ENCODE measurements at regions not wholly inside any gene's neighbourhood (a gene's known extent, or its start where the extent isn't known, plus 50 kb on each side); places are given as distances from the start of the nearest gene placed in this dataset.

GRCh38 chr5:117691081-117691870 is 1116.7 kb upstream of the SEMA6A start:
- TF ChIP-seq, protein P1, sequence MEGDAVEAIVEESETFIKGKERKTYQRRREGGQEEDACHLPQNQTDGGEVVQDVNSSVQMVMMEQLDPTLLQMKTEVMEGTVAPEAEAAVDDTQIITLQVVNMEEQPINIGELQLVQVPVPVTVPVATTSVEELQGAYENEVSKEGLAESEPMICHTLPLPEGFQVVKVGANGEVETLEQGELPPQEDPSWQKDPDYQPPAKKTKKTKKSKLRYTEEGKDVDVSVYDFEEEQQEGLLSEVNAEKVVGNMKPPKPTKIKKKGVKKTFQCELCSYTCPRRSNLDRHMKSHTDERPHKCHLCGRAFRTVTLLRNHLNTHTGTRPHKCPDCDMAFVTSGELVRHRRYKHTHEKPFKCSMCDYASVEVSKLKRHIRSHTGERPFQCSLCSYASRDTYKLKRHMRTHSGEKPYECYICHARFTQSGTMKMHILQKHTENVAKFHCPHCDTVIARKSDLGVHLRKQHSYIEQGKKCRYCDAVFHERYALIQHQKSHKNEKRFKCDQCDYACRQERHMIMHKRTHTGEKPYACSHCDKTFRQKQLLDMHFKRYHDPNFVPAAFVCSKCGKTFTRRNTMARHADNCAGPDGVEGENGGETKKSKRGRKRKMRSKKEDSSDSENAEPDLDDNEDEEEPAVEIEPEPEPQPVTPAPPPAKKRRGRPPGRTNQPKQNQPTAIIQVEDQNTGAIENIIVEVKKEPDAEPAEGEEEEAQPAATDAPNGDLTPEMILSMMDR (IDR thresholded peaks at IDR 0.05) = no peak
- TF ChIP-seq POLR2AphosphoS5 (IDR thresholded peaks at IDR 0.05) = no peak
- no peak for TF ChIP-seq POLR2A (IDR thresholded peaks at IDR 0.05)
